ENCODE measurements at regions not wholly inside any gene's neighbourhood (a gene's known extent, or its start where the extent isn't known, plus 50 kb on each side); places are given as distances from the start of the nearest gene placed in this dataset.

- TF ChIP-seq CTCF (conservative IDR thresholded peaks at IDR 0.05; ENCODE audit: control insufficient read depth, insufficient read depth, low read depth, low read length): no peak
- no peak overlapping the region for H3K4me3 ChIP-seq (ENCODE audit: control insufficient read depth, low read depth, low read length)
- DNase-seq (ENCODE audit: low read depth): no peak
Observed at GRCh38 chr14:89493406-89493805, 76.4 kb upstream of the FOXN3 start.

GRCh38 chr14:89491711-89492381, 74.8 kb upstream of the FOXN3 start:
- peak; percentile 29 for DNase-seq (ENCODE audit: low read depth)
- no peak for TF ChIP-seq CTCF (conservative IDR thresholded peaks at IDR 0.05; ENCODE audit: control insufficient read depth, insufficient read depth, low read depth, low read length)
- no peak overlapping the region for H3K4me3 ChIP-seq (ENCODE audit: control insufficient read depth, low read depth, low read length)

GRCh38 chr14:89490466-89490865, 73.4 kb upstream of the FOXN3 start:
- no peak overlapping the region for H3K4me3 ChIP-seq (ENCODE audit: control insufficient read depth, low read depth, low read length)
- TF ChIP-seq CTCF (conservative IDR thresholded peaks at IDR 0.05; ENCODE audit: control insufficient read depth, insufficient read depth, low read depth, low read length): no peak
- no peak for DNase-seq (ENCODE audit: low read depth)

GRCh38 chr14:89489761-89490437, 72.9 kb upstream of the FOXN3 start:
- no peak overlapping the region for H3K4me3 ChIP-seq (ENCODE audit: control insufficient read depth, low read depth, low read length)
- no peak for DNase-seq (ENCODE audit: low read depth)
- TF ChIP-seq CTCF (conservative IDR thresholded peaks at IDR 0.05; ENCODE audit: control insufficient read depth, insufficient read depth, low read depth, low read length): no peak

- DNase-seq (ENCODE audit: low read depth): no peak
- no peak overlapping the region for H3K4me3 ChIP-seq (ENCODE audit: control insufficient read depth, low read depth, low read length)
- TF ChIP-seq CTCF (conservative IDR thresholded peaks at IDR 0.05; ENCODE audit: control insufficient read depth, insufficient read depth, low read depth, low read length): no peak
Observed at GRCh38 chr14:89486961-89487360, 69.9 kb upstream of the FOXN3 start.

GRCh38 chr14:89486505-89486904, 69.5 kb upstream of the FOXN3 start:
- TF ChIP-seq CTCF (conservative IDR thresholded peaks at IDR 0.05; ENCODE audit: control insufficient read depth, insufficient read depth, low read depth, low read length): no peak
- DNase-seq (ENCODE audit: low read depth): no peak
- H3K4me3 ChIP-seq (ENCODE audit: control insufficient read depth, low read depth, low read length): no peak overlapping the region

All from fibroblast of mammary gland (primary cell).